EH (cell line): ENCODE measurements at regions not wholly inside any gene's neighbourhood (a gene's known extent, or its start where the extent isn't known, plus 50 kb on each side); places are given as distances from the start of the nearest gene placed in this dataset.
"Not testable (repeated sequence)": the region's sequence is repeated elsewhere in the genome, so short reads cannot be mapped to it uniquely, and the experiment has no call there.

Experiments used
- DNase-seq: peaks from one replicate; pipeline ENCODE4 v3.0.0-alpha.2; 2015; ENCODE audit warnings: low read depth

- no peak for DNase-seq
Measured at GRCh38 chr14:106488291-106488690, 961.9 kb downstream of the TMEM121 start.

GRCh38 chr14:106489112-106489881 is 962.9 kb downstream of the TMEM121 start:
- DNase-seq: no peak

- no peak for DNase-seq
Measured at GRCh38 chr14:106490442-106490841, 964.1 kb downstream of the TMEM121 start.

- no peak for DNase-seq
Measured at GRCh38 chr14:106491851-106492250, 965.5 kb downstream of the TMEM121 start.

- DNase-seq: no peak
Measured at GRCh38 chr14:106493962-106494823, 967.8 kb downstream of the TMEM121 start.

- no peak for DNase-seq
Measured at GRCh38 chr14:106500571-106500970, 974.2 kb downstream of the TMEM121 start.

- DNase-seq: no peak
Measured at GRCh38 chr14:106501898-106502297, 975.5 kb downstream of the TMEM121 start.

- DNase-seq: no peak
Measured at GRCh38 chr14:106505366-106505765, 979.0 kb downstream of the TMEM121 start.

- DNase-seq: no peak
Measured at GRCh38 chr14:106506881-106507305, 980.5 kb downstream of the TMEM121 start.

GRCh38 chr14:106507354-106507753 is 981.0 kb downstream of the TMEM121 start:
- DNase-seq: no peak

GRCh38 chr14:106508216-106508615 is 981.8 kb downstream of the TMEM121 start:
- DNase-seq: no peak

- DNase-seq: no peak
Measured at GRCh38 chr14:106509176-106509575, 982.8 kb downstream of the TMEM121 start.

- DNase-seq: no peak
Measured at GRCh38 chr14:106509807-106510206, 983.4 kb downstream of the TMEM121 start.

GRCh38 chr14:106511006-106511799 is 984.8 kb downstream of the TMEM121 start:
- DNase-seq: no peak

GRCh38 chr14:106511800-106512198 is 985.4 kb downstream of the TMEM121 start:
- no peak for DNase-seq

- no peak for DNase-seq
Measured at GRCh38 chr14:106513302-106513701, 986.9 kb downstream of the TMEM121 start.

GRCh38 chr14:106518054-106518943 is 991.9 kb downstream of the TMEM121 start:
- DNase-seq: no peak

GRCh38 chr14:106522118-106522517 is 995.7 kb downstream of the TMEM121 start:
- not testable (repeated sequence) for DNase-seq

GRCh38 chr14:106522990-106523389 is 996.6 kb downstream of the TMEM121 start:
- DNase-seq: no peak

GRCh38 chr14:106528717-106529116 is 1002.3 kb downstream of the TMEM121 start:
- DNase-seq: no peak

GRCh38 chr14:106530031-106530422 is 1003.6 kb downstream of the TMEM121 start:
- DNase-seq: no peak
